ENCODE measurements at regions not wholly inside any gene's neighbourhood (a gene's known extent, or its start where the extent isn't known, plus 50 kb on each side); places are given as distances from the start of the nearest gene placed in this dataset.

DNA sequence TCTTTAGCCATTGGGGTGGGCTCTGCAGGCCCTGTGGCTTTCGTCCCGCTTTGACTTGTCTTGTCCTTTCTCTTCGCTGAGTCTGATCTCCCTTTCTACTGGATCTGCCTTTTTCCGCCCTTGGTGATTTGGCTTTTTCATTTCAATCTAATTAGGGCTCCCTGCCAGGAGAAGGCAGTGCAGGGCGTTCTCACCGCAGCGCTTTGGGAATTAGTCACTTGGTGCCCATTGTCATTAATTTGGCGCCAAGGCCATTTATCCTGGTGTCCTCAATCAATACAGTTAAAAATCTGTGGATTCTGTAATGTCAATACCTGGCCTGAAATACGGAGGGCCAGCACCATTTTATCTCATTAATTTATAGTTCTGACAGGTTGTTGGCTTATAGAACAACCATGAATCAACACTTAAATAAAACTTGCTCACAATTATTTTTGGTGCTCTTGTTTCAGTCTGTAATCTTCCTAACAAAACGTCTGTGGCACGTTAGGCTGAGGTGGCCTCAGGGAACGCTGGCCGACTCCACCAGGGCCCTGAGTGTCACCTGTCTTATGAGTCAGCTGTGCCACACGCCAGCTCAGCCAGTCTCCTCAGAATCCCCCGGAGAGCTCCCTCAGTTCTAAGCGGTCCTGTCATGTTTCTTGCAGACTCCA is 115.7 kb downstream of the BEGAIN start:
- Histone ChIP-seq H3K9me3 (no peaks in the 10 kb centered on the region), H3K4me1 (no peaks in the 10 kb centered on the region), H3K4me3 (no peak overlapping the region), H3K27me3 (no peaks in the 10 kb centered on the region), H3K36me3 (peaks cover 0 to 48% (median 19%) of the 10 kb centered on the region in 3 donors), H3K27ac (no peak overlapping the region)
- DNase-seq: no peak
- TF ChIP-seq, protein P1, sequence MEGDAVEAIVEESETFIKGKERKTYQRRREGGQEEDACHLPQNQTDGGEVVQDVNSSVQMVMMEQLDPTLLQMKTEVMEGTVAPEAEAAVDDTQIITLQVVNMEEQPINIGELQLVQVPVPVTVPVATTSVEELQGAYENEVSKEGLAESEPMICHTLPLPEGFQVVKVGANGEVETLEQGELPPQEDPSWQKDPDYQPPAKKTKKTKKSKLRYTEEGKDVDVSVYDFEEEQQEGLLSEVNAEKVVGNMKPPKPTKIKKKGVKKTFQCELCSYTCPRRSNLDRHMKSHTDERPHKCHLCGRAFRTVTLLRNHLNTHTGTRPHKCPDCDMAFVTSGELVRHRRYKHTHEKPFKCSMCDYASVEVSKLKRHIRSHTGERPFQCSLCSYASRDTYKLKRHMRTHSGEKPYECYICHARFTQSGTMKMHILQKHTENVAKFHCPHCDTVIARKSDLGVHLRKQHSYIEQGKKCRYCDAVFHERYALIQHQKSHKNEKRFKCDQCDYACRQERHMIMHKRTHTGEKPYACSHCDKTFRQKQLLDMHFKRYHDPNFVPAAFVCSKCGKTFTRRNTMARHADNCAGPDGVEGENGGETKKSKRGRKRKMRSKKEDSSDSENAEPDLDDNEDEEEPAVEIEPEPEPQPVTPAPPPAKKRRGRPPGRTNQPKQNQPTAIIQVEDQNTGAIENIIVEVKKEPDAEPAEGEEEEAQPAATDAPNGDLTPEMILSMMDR (IDR thresholded peaks at IDR 0.05): no peak
- intact Hi-C loops (cut with DNase I; ENCODE audit: low total_unique reads): no loop called here

- DNase-seq: no peak
- no peak overlapping the region for H3K4me3 ChIP-seq
- no peak overlapping the region for H3K27ac ChIP-seq
- peaks cover 0 to 45% (median 19%) of the 10 kb centered on the region in 3 donors for H3K36me3 ChIP-seq
- no peaks in the 10 kb centered on the region for H3K9me3 ChIP-seq
- no peaks in the 10 kb centered on the region for H3K4me1 ChIP-seq
- H3K27me3 ChIP-seq: no peaks in the 10 kb centered on the region
- TF ChIP-seq, protein P1 (IDR thresholded peaks at IDR 0.05): no peak
- intact Hi-C loops (cut with DNase I; ENCODE audit: low total_unique reads): no loop called here
These were observed 115.1 kb downstream of the BEGAIN start for GRCh38 chr14:100472094-100472455.

GRCh38 chr14:100472491-100472890 is 114.7 kb downstream of the BEGAIN start:
- Histone ChIP-seq H3K27ac (no peak overlapping the region), H3K36me3 (peaks cover 0 to 45% (median 19%) of the 10 kb centered on the region in 3 donors), H3K4me3 (no peak overlapping the region), H3K4me1 (no peaks in the 10 kb centered on the region), H3K9me3 (no peaks in the 10 kb centered on the region), H3K27me3 (no peaks in the 10 kb centered on the region)
- intact Hi-C loops (cut with DNase I; ENCODE audit: low total_unique reads): no loop called here
- DNase-seq: no peak
- TF ChIP-seq, protein P1 (IDR thresholded peaks at IDR 0.05): no peak

DNA sequence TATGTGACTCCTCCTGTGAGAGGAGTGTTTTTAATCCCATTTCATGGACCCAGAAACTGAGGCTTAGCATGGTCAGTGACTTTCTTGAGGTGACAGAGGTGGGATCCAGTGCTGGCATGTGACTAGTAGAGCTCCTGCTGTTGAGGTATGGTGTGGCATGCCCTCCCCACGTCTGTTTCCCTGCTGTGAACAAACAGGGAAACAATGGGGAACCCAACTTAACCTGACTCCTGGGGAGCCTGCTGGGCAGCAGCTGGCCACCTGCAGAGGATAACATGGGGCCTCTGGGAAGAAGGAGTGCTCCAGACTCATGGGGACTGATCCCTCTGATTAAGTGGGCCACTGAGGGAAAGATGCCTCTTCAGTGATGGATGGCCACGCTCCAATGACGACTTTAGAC is 114.0 kb downstream of the BEGAIN start:
- TF ChIP-seq, protein P1 (IDR thresholded peaks at IDR 0.05): no peak

GRCh38 chr14:100474196-100474595 is 113.0 kb downstream of the BEGAIN start:
- Histone ChIP-seq H3K4me3 (no peak overlapping the region), H3K27ac (no peak overlapping the region), H3K4me1 (no peaks in the 10 kb centered on the region), H3K27me3 (no peaks in the 10 kb centered on the region), H3K9me3 (no peaks in the 10 kb centered on the region), H3K36me3 (peaks cover 0 to 28% (median 11%) of the 10 kb centered on the region in 3 donors)
- DNase-seq: no peak
- TF ChIP-seq, protein P1 (IDR thresholded peaks at IDR 0.05): no peak
- intact Hi-C loops (cut with DNase I; ENCODE audit: low total_unique reads): no loop called here

More for the DNA sequence above, 114.0 kb downstream of the BEGAIN start:
- H3K36me3 ChIP-seq: peaks cover 0 to 38% (median 19%) of the 10 kb centered on the region in 3 donors
- DNase-seq: no peak
- no peak overlapping the region for H3K4me3 ChIP-seq
- no peaks in the 10 kb centered on the region for H3K9me3 ChIP-seq
- H3K4me1 ChIP-seq: no peaks in the 10 kb centered on the region
- intact Hi-C loops (cut with DNase I; ENCODE audit: low total_unique reads): no loop called here
- no peak overlapping the region for H3K27ac ChIP-seq
- H3K27me3 ChIP-seq: no peaks in the 10 kb centered on the region
